Upper lobe of left lung (tissue), 6 donors: ENCODE measurements at regions not wholly inside any gene's neighbourhood (a gene's known extent, or its start where the extent isn't known, plus 50 kb on each side); places are given as distances from the start of the nearest gene placed in this dataset.
"Not testable (repeated sequence)": the region's sequence is repeated elsewhere in the genome, so short reads cannot be mapped to it uniquely, and the experiment has no call there.

ENCODE experiments used
- ATAC-seq, 2 donors: fragments of 200-7000 bp; cut with Tn5 transposase; one replicate each; pipeline ENCODE4 v1.9.1; 2022; ENCODE audit warnings: mild to moderate bottlenecking in 2 of 2, moderate library complexity in 2 of 2; ENCODE audit not compliant: low FRiP score in 2 of 2
- DNase-seq, 2 donors: peaks; one replicate each; pipeline ENCODE4 v3.0.0-alpha.2; 2019 to 2020
- H3K27ac ChIP-seq, 4 donors: fragments of 200-600 bp; sonication (generic); one replicate each; pipeline ENCODE4 v1.5.1; 2016 to 2019
- H3K27me3 ChIP-seq, 4 donors: fragments of 200-600 bp; sonication (generic); one replicate each; pipeline ENCODE4 v1.5.1; 2017 to 2019
- H3K36me3 ChIP-seq, 4 donors: fragments of 200-600 bp; sonication (generic); one replicate each; pipeline ENCODE4 v1.5.1; 2016 to 2019
- H3K4me1 ChIP-seq, 4 donors: fragments of 200-600 bp; sonication (generic); one replicate each; pipeline ENCODE4 v1.5.1; 2018 to 2019
- H3K4me3 ChIP-seq, 4 donors: fragments of 200-600 bp; sonication (generic); one replicate each; pipeline ENCODE4 v1.5.1; 2017 to 2019; ENCODE audit warnings: mild to moderate bottlenecking in 2 of 4, moderate library complexity in 1 of 4
- H3K9me3 ChIP-seq, 4 donors: fragments of 200-600 bp; sonication (generic); one replicate each; pipeline ENCODE4 v1.5.1; 2018 to 2019
- EP300 ChIP-seq, 4 donors: sonication (generic); formaldehyde crosslinking; IDR thresholded peaks; one replicate each; pipeline ENCODE4 v1.5.1; 2017; ENCODE audit warnings: antibody characterized with exemption in 4 of 4, control low read depth in 2 of 4
- POLR2A ChIP-seq, 4 donors: fragments of 450-650 bp; IDR thresholded peaks; one replicate each; pipeline ENCODE4 v1.5.1; 2016 to 2017; ENCODE audit warnings: antibody characterized with exemption in 4 of 4, mild to moderate bottlenecking in 2 of 4
- POLR2AphosphoS5 ChIP-seq, 2 donors: sonication (generic); formaldehyde crosslinking; IDR thresholded peaks; one replicate each; pipeline ENCODE4 v1.5.1; 2017; ENCODE audit warnings: antibody characterized with exemption in 2 of 2
- WGBS, 2 donors: methylation state at CpG; one replicate each; pipeline ENCODE4 v1.1.5; 2017 to 2018; 5-methylcytosine and 5-hydroxymethylcytosine counted together
- TF ChIP-seq, protein P1 (sequence below), 6 experiments: fragments of 450-650 bp in 4 of 6; fragments of 200-600 bp in 2 of 6; sonication (generic) in 2 of 6; IDR thresholded peaks; one replicate each; pipeline ENCODE4 v1.5.1; 2016 to 2019; ENCODE audit warnings: antibody characterized with exemption in 6 of 6
- donor health status: DM: no; HTN: no; CAD: no; lungs with moderate emphysema.
- donor health status: DM: no; HTN: yes; CAD: no; lungs with severe emphysema.

DNA sequence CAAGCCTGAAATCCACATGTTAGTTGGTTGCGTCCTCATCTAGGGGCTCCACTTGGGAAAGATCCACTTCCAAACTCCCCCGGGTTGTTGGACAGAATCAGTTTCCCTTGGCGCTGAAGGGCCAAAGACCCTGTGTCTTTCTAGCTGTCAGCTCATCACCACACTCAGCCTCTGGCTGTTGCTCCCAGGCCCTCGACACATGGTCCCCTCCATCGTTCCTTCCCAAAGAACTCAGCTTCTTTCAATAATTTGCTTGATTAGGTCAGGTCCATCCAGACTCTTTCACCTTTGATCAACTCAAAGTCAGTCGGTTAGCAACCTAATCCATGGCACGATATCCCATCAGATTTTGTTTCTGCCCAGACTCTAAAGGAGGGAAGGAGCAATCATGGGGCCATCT lies 254.8 kb upstream of the SULF2 start:
- whole genome bisulfite sequencing, 2 donors, result 77 to 85% methylated on average over 7 of the region's 7 CpGs
- Histone ChIP-seq H3K9me3 (no peaks in the 10 kb centered on the region), H3K36me3 (no peaks in the 10 kb centered on the region), H3K27me3 (no peaks in the 10 kb centered on the region), H3K27ac (no peak overlapping the region), H3K4me3 (no peak overlapping the region), H3K4me1 (no peaks in the 10 kb centered on the region)
- TF ChIP-seq EP300 (IDR thresholded peaks at IDR 0.05) (no peak), POLR2A (IDR thresholded peaks at IDR 0.05) (no peak), POLR2AphosphoS5 (IDR thresholded peaks at IDR 0.05) (no peak)
- TF ChIP-seq, protein P1, sequence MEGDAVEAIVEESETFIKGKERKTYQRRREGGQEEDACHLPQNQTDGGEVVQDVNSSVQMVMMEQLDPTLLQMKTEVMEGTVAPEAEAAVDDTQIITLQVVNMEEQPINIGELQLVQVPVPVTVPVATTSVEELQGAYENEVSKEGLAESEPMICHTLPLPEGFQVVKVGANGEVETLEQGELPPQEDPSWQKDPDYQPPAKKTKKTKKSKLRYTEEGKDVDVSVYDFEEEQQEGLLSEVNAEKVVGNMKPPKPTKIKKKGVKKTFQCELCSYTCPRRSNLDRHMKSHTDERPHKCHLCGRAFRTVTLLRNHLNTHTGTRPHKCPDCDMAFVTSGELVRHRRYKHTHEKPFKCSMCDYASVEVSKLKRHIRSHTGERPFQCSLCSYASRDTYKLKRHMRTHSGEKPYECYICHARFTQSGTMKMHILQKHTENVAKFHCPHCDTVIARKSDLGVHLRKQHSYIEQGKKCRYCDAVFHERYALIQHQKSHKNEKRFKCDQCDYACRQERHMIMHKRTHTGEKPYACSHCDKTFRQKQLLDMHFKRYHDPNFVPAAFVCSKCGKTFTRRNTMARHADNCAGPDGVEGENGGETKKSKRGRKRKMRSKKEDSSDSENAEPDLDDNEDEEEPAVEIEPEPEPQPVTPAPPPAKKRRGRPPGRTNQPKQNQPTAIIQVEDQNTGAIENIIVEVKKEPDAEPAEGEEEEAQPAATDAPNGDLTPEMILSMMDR (IDR thresholded peaks at IDR 0.05), result no peak
- ATAC-seq, result no peak
- DNase-seq, result no peak

DNA sequence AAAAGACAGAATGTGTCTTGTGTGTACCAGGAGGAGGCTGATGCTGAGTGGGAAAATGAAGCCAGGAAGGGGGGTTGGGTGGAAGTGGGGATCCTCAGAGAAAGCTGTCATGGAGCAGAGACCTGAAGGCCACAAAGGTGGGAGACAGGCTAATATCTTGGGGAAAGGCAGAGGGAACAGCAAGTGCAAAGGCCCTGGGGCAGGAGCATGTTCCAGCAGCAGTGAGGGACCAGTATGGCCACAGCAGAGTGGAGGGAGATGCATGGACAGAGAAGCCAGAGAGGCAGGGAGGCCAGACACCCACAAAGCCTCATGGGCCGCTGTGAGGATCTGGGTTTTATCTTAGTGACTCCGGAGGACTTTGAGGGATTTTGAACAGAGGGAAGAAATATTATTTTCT lies 254.2 kb upstream of the SULF2 start:
- no peak for DNase-seq
- H3K9me3 ChIP-seq, result no peaks in the 10 kb centered on the region
- no peaks in the 10 kb centered on the region for H3K36me3 ChIP-seq
- H3K27me3 ChIP-seq, result no peaks in the 10 kb centered on the region
- no peak for TF ChIP-seq POLR2AphosphoS5 (IDR thresholded peaks at IDR 0.05)
- TF ChIP-seq EP300 (IDR thresholded peaks at IDR 0.05), result no peak
- TF ChIP-seq POLR2A (IDR thresholded peaks at IDR 0.05), result no peak
- no peaks in the 10 kb centered on the region for H3K4me1 ChIP-seq
- no peak for ATAC-seq
- H3K4me3 ChIP-seq, result no peak overlapping the region
- 93 to 97% methylated on average over 2 of the region's 2 CpGs for WGBS, 2 donors
- no peak overlapping the region for H3K27ac ChIP-seq

DNA sequence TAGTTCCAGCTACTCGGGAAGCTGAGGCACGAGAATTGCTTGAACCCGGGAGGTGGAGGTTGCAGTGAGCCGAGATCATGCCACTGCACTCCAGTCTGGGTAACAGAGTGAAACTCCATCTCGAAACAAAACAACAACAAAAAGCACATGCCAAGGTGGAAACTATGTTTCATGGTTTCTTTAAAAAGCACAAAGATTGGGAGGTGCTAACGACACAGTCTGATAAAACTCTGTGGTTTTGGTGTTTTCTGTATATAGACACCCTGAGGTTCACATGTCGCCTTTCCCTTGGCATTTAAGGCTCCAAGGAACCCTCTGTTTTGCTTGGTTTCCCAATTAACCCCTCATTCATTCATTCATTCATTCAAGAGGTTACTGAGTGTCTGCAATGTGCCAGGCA lies 253.4 kb upstream of the SULF2 start:
- no peak for TF ChIP-seq EP300 (IDR thresholded peaks at IDR 0.05)
- TF ChIP-seq, protein P1 (IDR thresholded peaks at IDR 0.05), result no peak
- no peak for TF ChIP-seq POLR2AphosphoS5 (IDR thresholded peaks at IDR 0.05)
- TF ChIP-seq POLR2A (IDR thresholded peaks at IDR 0.05), result no peak
- no peaks in the 10 kb centered on the region for H3K36me3 ChIP-seq
- 84 to 85% methylated on average over 7 of the region's 7 CpGs for WGBS, 2 donors
- no peak overlapping the region for H3K27ac ChIP-seq
- ATAC-seq (no peak), DNase-seq (no peak)
- H3K4me3 ChIP-seq, result no peak overlapping the region
- H3K9me3 ChIP-seq, result no peaks in the 10 kb centered on the region
- no peaks in the 10 kb centered on the region for H3K4me1 ChIP-seq
- H3K27me3 ChIP-seq, result no peaks in the 10 kb centered on the region

DNA sequence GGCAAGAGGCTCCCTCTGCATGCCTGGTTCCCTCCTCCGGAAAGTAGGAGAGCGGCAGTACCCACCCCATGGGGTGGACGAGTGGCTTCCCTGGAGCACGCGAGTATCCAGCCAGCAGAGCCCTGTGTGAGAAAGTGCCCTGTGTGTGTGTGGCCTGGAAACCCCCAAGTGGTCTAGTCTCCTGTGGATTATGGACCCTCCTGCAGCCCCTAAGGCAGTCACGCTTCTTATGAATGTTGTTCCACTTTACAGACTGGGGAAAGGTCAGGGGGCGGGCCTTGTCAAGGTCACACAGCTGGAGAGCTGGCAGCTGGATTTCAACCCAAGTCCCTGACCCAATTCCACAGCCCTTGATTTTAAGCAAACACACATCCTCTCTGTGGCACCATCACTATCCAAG lies 252.5 kb upstream of the SULF2 start:
- not testable (repeated sequence) for DNase-seq, ATAC-seq
- 79 to 88% methylated on average over 2 to 7 of the region's 7 CpGs for WGBS, 2 donors

DNA sequence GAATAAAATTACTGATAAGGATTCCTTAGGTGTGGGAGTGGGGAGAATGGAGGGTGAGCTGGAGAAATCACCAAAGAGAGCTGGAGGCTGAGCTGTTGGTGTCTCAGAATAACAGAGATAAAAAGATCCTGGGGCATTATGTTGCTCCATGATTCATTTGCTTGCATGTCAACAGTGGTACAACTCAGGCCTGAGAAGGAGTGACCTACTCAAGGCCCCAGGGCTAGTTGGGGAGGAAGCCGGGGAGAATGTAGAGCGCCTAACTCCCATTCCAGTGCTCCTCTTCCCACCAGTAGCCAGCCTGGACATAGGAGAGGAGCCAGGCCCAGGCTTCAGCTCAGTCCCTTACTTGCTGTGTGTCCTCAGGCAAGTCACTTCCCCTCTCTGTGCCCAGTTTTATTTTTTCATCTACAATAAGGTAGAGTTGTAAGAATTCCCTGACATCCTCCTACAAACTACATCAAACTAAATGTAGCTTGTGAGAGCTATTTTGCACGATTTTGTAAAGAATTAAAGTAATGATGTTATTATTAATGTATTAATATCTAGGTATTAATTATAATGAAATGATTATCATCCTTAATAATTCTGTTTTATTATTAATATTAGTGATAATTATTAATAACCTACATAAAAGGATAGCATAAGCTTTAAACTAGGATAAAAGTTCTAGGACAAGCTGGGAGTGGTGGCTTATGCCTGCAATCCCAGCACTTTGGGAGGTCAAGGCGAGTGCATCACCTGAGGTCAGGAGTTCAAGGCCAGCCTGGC lies 250.9 kb upstream of the SULF2 start:
- no peak for DNase-seq
- Histone ChIP-seq H3K27me3 (no peaks in the 10 kb centered on the region), H3K27ac (no peak overlapping the region), H3K9me3 (no peaks in the 10 kb centered on the region), H3K4me3 (no peak overlapping the region), H3K36me3 (no peaks in the 10 kb centered on the region), H3K4me1 (no peaks in the 10 kb centered on the region)
- ATAC-seq, result no peak
- TF ChIP-seq POLR2A (IDR thresholded peaks at IDR 0.05) (no peak), POLR2AphosphoS5 (IDR thresholded peaks at IDR 0.05) (no peak), EP300 (IDR thresholded peaks at IDR 0.05) (no peak)
- TF ChIP-seq, protein P1 (IDR thresholded peaks at IDR 0.05), result no peak
- 86 to 92% methylated on average over 4 of the region's 4 CpGs for WGBS, 2 donors

More for the DNA sequence above, 252.5 kb upstream of the SULF2 start:
- H3K9me3 ChIP-seq, H3K27me3 ChIP-seq, H3K4me1 ChIP-seq, H3K4me3 ChIP-seq, H3K36me3 ChIP-seq, H3K27ac ChIP-seq: not testable (repeated sequence)

DNA sequence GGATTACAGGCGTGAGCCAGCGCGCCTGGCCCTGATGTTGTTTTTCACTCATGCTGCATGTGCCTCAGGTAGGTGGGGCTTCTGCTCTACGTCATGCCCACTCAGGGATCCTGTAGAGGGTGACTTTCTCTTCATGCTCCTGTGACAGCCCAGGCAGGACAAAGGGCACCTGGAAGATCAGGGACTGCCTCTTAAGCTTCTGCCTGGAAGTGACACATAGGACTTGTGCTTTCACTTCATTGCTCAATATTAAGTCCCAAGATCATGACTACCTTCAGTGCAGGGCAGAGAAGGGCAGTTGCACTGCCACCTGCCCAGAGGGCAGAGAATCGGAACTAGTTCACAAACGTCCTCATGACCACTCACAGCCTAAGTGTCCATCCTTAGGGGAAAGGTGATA lies 249.5 kb upstream of the SULF2 start:
- Histone ChIP-seq H3K27ac (no peak overlapping the region), H3K36me3 (no peaks in the 10 kb centered on the region), H3K4me1 (no peaks in the 10 kb centered on the region), H3K9me3 (no peaks in the 10 kb centered on the region), H3K4me3 (no peak overlapping the region), H3K27me3 (no peaks in the 10 kb centered on the region)
- 90 to 97% methylated on average over 5 to 6 of the region's 6 CpGs for WGBS, 2 donors
- TF ChIP-seq, protein P1 (IDR thresholded peaks at IDR 0.05), result no peak
- TF ChIP-seq POLR2AphosphoS5 (IDR thresholded peaks at IDR 0.05) (no peak), POLR2A (IDR thresholded peaks at IDR 0.05) (no peak), EP300 (IDR thresholded peaks at IDR 0.05) (no peak)
- DNase-seq (no peak), ATAC-seq (no peak)

DNA sequence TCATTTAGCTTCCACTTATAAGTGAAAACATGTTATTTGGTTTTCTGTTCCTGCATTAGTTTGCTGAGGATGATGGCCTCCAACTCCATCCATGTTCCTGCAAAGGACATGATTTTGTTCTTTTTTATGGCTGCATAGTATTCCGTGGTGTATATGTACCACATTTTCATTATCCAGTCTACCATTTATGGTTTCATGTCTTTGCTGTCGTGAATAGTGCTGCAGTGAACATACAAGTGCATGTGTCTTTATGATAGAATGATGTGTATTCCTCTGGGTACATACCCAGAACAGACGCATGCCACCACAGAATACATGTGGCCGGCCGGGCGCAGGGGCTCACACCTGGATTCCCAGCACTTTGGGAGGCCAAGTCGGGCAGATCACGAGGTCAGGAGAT lies 247.7 kb upstream of the SULF2 start:
- not testable (repeated sequence) for ATAC-seq, H3K9me3 ChIP-seq, H3K4me3 ChIP-seq, DNase-seq, H3K27ac ChIP-seq, H3K4me1 ChIP-seq, H3K27me3 ChIP-seq, H3K36me3 ChIP-seq
- WGBS, 2 donors, result 88 to 93% methylated on average over 8 of the region's 8 CpGs
